Activated CD4-positive, alpha-beta T cell treated with anti-CD3 and anti-CD28 coated beads for 48 hours (primary cell): ENCODE measurements at regions not wholly inside any gene's neighbourhood (a gene's known extent, or its start where the extent isn't known, plus 50 kb on each side); places are given as distances from the start of the nearest gene placed in this dataset.
"Not testable (repeated sequence)": the region's sequence is repeated elsewhere in the genome, so short reads cannot be mapped to it uniquely, and the experiment has no call there.

Experiments used
- DNase-seq: peaks from one replicate; pipeline ENCODE4 v3.0.0-alpha.2; 2020

- DNase-seq, result no peak
These were observed 400.8 kb downstream of the SMOC2 start for GRCh38 chr6:168841609-168842278.

- DNase-seq, result not testable (repeated sequence)
These were observed 399.9 kb downstream of the SMOC2 start for GRCh38 chr6:168840932-168841331.

GRCh38 chr6:168840299-168840698 lies 399.3 kb downstream of the SMOC2 start:
- not testable (repeated sequence) for DNase-seq

- DNase-seq, result no peak
These were observed 397.0 kb downstream of the SMOC2 start for GRCh38 chr6:168838037-168838399.

- DNase-seq, result no peak
These were observed 396.5 kb downstream of the SMOC2 start for GRCh38 chr6:168837254-168838036.

- DNase-seq, result no peak
These were observed 395.0 kb downstream of the SMOC2 start for GRCh38 chr6:168835991-168836390.

GRCh38 chr6:168834801-168835200 lies 393.8 kb downstream of the SMOC2 start:
- no peak for DNase-seq

- no peak for DNase-seq
These were observed 393.1 kb downstream of the SMOC2 start for GRCh38 chr6:168834042-168834587.

GRCh38 chr6:168828800-168829199 lies 387.8 kb downstream of the SMOC2 start:
- DNase-seq, result no peak

GRCh38 chr6:168828035-168828434 lies 387.1 kb downstream of the SMOC2 start:
- no peak for DNase-seq

GRCh38 chr6:168827586-168827871 lies 386.5 kb downstream of the SMOC2 start:
- no peak for DNase-seq

- DNase-seq, result no peak
These were observed 386.0 kb downstream of the SMOC2 start for GRCh38 chr6:168826726-168827585.

- DNase-seq, result no peak
These were observed 385.1 kb downstream of the SMOC2 start for GRCh38 chr6:168826078-168826390.

GRCh38 chr6:168825226-168826077 lies 384.5 kb downstream of the SMOC2 start:
- no peak for DNase-seq

- DNase-seq, result no peak
These were observed 382.6 kb downstream of the SMOC2 start for GRCh38 chr6:168823397-168824212.

- DNase-seq, result no peak
These were observed 381.4 kb downstream of the SMOC2 start for GRCh38 chr6:168822376-168822775.

- DNase-seq, result no peak
These were observed 378.6 kb downstream of the SMOC2 start for GRCh38 chr6:168819546-168819945.

- DNase-seq, result no peak
These were observed 376.7 kb downstream of the SMOC2 start for GRCh38 chr6:168817558-168818159.

- no peak for DNase-seq
These were observed 374.2 kb downstream of the SMOC2 start for GRCh38 chr6:168815229-168815628.

GRCh38 chr6:168808232-168808631 lies 367.2 kb downstream of the SMOC2 start:
- DNase-seq, result no peak

GRCh38 chr6:168804331-168804730 lies 363.3 kb downstream of the SMOC2 start:
- no peak for DNase-seq
